SK-N-MC (cell line): ENCODE measurements at regions not wholly inside any gene's neighbourhood (a gene's known extent, or its start where the extent isn't known, plus 50 kb on each side); places are given as distances from the start of the nearest gene placed in this dataset.
A peak's percentile ranks its signal among the peaks of the same experiment; 100 is the strongest.

ENCODE experiments used
- DNase-seq: peaks from one replicate; pipeline ENCODE4 v3.0.0-alpha.2; 2011; ENCODE audit warnings: low read depth, low spot score
- H3K27ac ChIP-seq: fragments of 200-600 bp; sonication (generic); 2 replicates; pipeline ENCODE4 v1.5.1; 2016; ENCODE audit warnings: mixed run types
- H3K36me3 ChIP-seq: fragments of 200-600 bp; sonication (generic); 2 replicates; pipeline ENCODE4 v1.6.1; 2017; ENCODE audit warnings: antibody characterized with exemption, low read length, mixed read lengths; ENCODE audit not compliant: insufficient read depth
- H3K4me3 ChIP-seq: fragments of 200-600 bp; sonication (generic); 2 replicates; pipeline ENCODE4 v1.5.1; 2016
- H3K9ac ChIP-seq: fragments of 200-600 bp; sonication (generic); 2 replicates; pipeline ENCODE4 v1.8.0; 2017; ENCODE audit warnings: mixed run types, mixed read lengths; ENCODE audit not compliant: insufficient read length
- H3K9me3 ChIP-seq: fragments of 200-600 bp; sonication (generic); 2 replicates; pipeline ENCODE4 v1.6.1; 2017; ENCODE audit warnings: low read depth, mild to moderate bottlenecking, antibody characterized with exemption, low read length, moderate library complexity, mixed read lengths
- EZH2 ChIP-seq: fragments of 200-600 bp; sonication (generic); IDR thresholded peaks from one replicate; pipeline ENCODE4 v1.6.1; 2017; ENCODE audit warnings: antibody characterized with exemption
- FOXP2 ChIP-seq: optimal IDR thresholded peaks from 2 replicates; pipeline ENCODE3; 2011; ENCODE audit warnings: mild to moderate bottlenecking, moderate library complexity; ENCODE audit not compliant: insufficient read depth; ENCODE audit errors: extremely low read length, control extremely low read depth
- POLR2AphosphoS5 ChIP-seq: IDR thresholded peaks from 2 replicates; pipeline ENCODE4 v1.6.1; 2012; ENCODE audit warnings: mild to moderate bottlenecking, low read depth, low read length, borderline replicate concordance

DNA sequence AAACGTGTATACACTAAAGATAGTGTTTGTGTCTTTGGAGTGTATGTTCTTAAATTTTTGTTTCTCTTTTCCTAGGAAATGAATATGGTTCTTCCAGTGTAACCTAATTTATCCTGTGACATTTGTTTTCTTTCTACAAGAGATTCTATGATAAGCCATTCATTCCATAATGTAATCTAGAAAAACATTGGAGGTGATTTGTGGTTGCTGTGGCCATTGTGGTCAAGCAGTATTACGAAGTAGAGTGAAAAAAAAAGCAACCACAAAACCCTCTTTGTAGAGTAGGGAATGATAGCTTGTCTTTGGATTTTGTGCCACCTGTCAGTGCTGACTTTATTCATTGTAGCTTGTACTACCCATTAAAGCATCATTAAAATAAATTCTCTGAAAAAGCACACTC, 1209.6 kb downstream of the ZPLD1 start:
- Histone ChIP-seq H3K4me3 (no peak overlapping the region), H3K27ac (no peak overlapping the region), H3K9ac (no peak overlapping the region), H3K36me3 (no peaks in the 10 kb centered on the region), H3K9me3 (no peaks in the 10 kb centered on the region)
- DNase-seq: no peak
- TF ChIP-seq EZH2 (no peak), POLR2AphosphoS5 (no peak), FOXP2 (no peak)

DNA sequence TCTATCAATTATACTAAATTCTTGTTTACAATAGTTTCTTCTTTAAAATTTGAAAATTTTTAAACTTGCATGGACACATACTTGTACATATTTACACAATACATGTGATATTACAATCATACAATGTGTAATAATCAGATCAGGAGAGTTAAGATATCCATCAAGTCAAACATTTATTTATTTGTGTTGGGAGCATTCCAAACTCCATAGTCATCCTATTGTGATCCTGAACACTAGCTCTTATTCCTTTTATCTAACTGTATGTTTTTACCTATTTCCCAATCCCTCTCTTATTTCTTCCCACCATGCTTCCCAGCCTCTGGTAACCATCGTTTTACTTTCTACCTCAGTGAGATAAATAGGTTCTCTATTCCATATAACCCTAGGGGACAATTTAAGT, 1219.2 kb downstream of the ZPLD1 start:
- no peak overlapping the region for H3K27ac ChIP-seq
- no peaks in the 10 kb centered on the region for H3K9me3 ChIP-seq
- no peak overlapping the region for H3K4me3 ChIP-seq
- no peak for TF ChIP-seq POLR2AphosphoS5
- TF ChIP-seq EZH2: no peak
- no peak for TF ChIP-seq FOXP2
- no peak overlapping the region for H3K9ac ChIP-seq
- H3K36me3 ChIP-seq: no peaks in the 10 kb centered on the region
- DNase-seq: no peak

DNA sequence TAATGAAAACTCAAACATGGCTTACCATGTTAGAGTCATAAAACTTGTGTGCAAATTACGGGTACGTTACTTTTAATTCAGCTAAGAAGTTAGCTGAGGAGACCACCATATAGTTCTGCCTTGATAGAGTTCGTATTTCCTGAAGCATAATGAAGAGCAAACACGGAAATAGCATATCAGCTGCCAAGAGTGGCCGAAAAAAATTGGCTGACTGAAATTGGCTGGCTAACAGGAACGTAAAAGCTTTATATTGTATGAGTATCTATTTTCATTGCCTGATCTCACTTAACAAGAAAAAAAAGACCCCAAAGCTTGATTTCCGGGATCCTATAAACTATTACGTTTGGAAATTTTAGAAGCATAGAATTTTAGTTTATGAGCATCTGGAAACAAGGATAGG, 1222.9 kb downstream of the ZPLD1 start:
- DNase-seq: no peak
- no peak overlapping the region for H3K9ac ChIP-seq
- no peaks in the 10 kb centered on the region for H3K36me3 ChIP-seq
- TF ChIP-seq EZH2 (no peak), FOXP2 (no peak), POLR2AphosphoS5 (no peak)
- no peaks in the 10 kb centered on the region for H3K9me3 ChIP-seq
- no peak overlapping the region for H3K4me3 ChIP-seq
- no peak overlapping the region for H3K27ac ChIP-seq

GRCh38 chr3:103660810-103661209, 1226.0 kb downstream of the ZPLD1 start:
- TF ChIP-seq POLR2AphosphoS5 (no peak), FOXP2 (no peak), EZH2 (no peak)
- Histone ChIP-seq H3K9me3 (no peaks in the 10 kb centered on the region), H3K27ac (no peak overlapping the region), H3K36me3 (no peaks in the 10 kb centered on the region), H3K9ac (no peak overlapping the region), H3K4me3 (no peak overlapping the region)
- DNase-seq: no peak

- no peak overlapping the region for H3K9ac ChIP-seq
- no peaks in the 10 kb centered on the region for H3K36me3 ChIP-seq
- TF ChIP-seq POLR2AphosphoS5 (no peak), FOXP2 (no peak), EZH2 (no peak)
Measured at GRCh38 chr3:103662591-103662990, 1227.8 kb downstream of the ZPLD1 start.

GRCh38 chr3:103672346-103672745, 1237.5 kb downstream of the ZPLD1 start:
- H3K4me3 ChIP-seq: no peak overlapping the region
- TF ChIP-seq EZH2: no peak
- no peak overlapping the region for H3K9ac ChIP-seq
- no peaks in the 10 kb centered on the region for H3K9me3 ChIP-seq
- H3K27ac ChIP-seq: no peak overlapping the region
- DNase-seq: no peak
- no peaks in the 10 kb centered on the region for H3K36me3 ChIP-seq

More at GRCh38 chr3:103662591-103662990, 1227.8 kb downstream of the ZPLD1 start:
- no peak for DNase-seq
- Histone ChIP-seq H3K4me3 (no peak overlapping the region), H3K27ac (no peak overlapping the region), H3K9me3 (no peaks in the 10 kb centered on the region)

- DNase-seq: peak; percentile 86
- TF ChIP-seq FOXP2: no peak
- peak; percentile 34; the same call in 1 of the 2 replicates for TF ChIP-seq POLR2AphosphoS5
- peak overlapping the region; percentile 70 for H3K4me3 ChIP-seq
- H3K27ac ChIP-seq: peak overlapping the region; percentile 86
- H3K9ac ChIP-seq: peak overlapping the region; percentile 63
- no peaks in the 10 kb centered on the region for H3K9me3 ChIP-seq
- no peaks in the 10 kb centered on the region for H3K36me3 ChIP-seq
Measured at GRCh38 chr3:103684904-103685303, 1250.1 kb downstream of the ZPLD1 start.

DNA sequence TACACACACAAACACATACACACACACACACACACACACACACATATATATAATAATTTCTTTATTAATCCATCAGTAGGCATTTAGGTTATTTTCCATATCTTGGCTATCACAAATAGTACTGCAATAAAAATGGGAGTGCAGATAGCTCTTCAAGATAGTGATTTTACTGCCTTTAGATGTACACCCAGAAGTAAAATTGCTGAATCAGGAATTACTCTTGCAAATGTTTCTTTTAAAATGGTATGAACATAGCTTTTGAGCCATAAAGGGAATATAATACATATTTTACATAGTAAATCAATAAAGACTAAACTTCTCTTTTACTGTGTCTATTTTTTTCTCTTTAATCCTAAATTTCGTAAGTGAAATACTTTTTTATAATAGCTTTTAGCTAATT, 1251.1 kb downstream of the ZPLD1 start:
- H3K27ac ChIP-seq: peak overlapping the region; percentile 86; the same call in 1 of the 2 replicates
- no peaks in the 10 kb centered on the region for H3K36me3 ChIP-seq
- no peak for TF ChIP-seq FOXP2
- peak; percentile 29; the same call in 1 of the 2 replicates for TF ChIP-seq POLR2AphosphoS5
- no peak for DNase-seq
- no peak overlapping the region for H3K4me3 ChIP-seq
- H3K9ac ChIP-seq: no peak overlapping the region
- no peaks in the 10 kb centered on the region for H3K9me3 ChIP-seq

GRCh38 chr3:103690536-103690935, 1255.7 kb downstream of the ZPLD1 start:
- DNase-seq: no peak
- TF ChIP-seq POLR2AphosphoS5: peak; percentile 23; the same call in 1 of the 2 replicates
- no peak for TF ChIP-seq EZH2
- Histone ChIP-seq H3K36me3 (no peaks in the 10 kb centered on the region), H3K9ac (no peak overlapping the region), H3K27ac (no peak overlapping the region), H3K4me3 (no peak overlapping the region), H3K9me3 (no peaks in the 10 kb centered on the region)
